ENCODE measurements at regions not wholly inside any gene's neighbourhood (a gene's known extent, or its start where the extent isn't known, plus 50 kb on each side); places are given as distances from the start of the nearest gene placed in this dataset.

DNA sequence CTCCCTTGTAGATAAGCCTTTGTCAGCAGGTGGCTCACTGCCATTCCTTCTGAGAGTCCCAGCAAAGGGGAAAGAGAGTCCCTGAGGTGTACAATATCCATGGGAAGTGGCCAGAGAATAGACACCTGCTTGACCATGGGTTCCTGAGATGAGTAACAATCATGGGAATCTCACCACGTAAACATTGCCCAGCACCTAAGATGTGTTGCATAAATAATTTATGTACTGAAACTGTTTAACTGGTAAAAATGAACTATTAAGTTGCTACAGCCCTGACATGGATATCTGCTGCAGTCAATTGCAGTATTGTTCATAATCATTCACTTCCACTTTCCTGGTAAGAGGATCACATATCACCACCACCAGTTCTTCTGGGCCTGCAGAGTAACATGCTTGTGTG, 123.8 kb upstream of the INHBA start:
- no peak for TF ChIP-seq CTCF (conservative IDR thresholded peaks at IDR 0.05 in 1 of 2, IDR thresholded peaks at IDR 0.05 in 1 of 2; ENCODE audit: low read depth in 1 of 2, low read length in 2 of 2)
- TF ChIP-seq EZH2 (IDR thresholded peaks at IDR 0.05; ENCODE audit: low read length, missing control alignments): no peak

All from fibroblast of lung (primary cell).